Ascending aorta (tissue), 2 donors: ENCODE measurements at regions not wholly inside any gene's neighbourhood (a gene's known extent, or its start where the extent isn't known, plus 50 kb on each side); places are given as distances from the start of the nearest gene placed in this dataset.
A peak's percentile ranks its signal among the peaks of the same experiment; 100 is the strongest.

Experiments used
- DNase-seq, 2 donors: peaks; one replicate each; pipeline ENCODE4 v3.0.0-alpha.2; 2019; ENCODE audit warnings: low spot score in 2 of 2
- H3K27ac ChIP-seq, 2 donors: fragments of 200-600 bp; sonication (generic); one replicate each; pipeline ENCODE4 v1.5.1; 2016 to 2017; ENCODE audit warnings: mild to moderate bottlenecking in 1 of 2
- H3K27me3 ChIP-seq: fragments of 200-600 bp; sonication (generic); one replicate; pipeline ENCODE4 v1.5.1; 2017
- H3K36me3 ChIP-seq, 2 donors: fragments of 200-600 bp; sonication (generic); one replicate each; pipeline ENCODE4 v1.5.1; 2016
- H3K4me1 ChIP-seq, 2 donors: fragments of 200-600 bp; sonication (generic); one replicate each; pipeline ENCODE4 v1.5.1; 2016 to 2017; ENCODE audit warnings: mild to moderate bottlenecking in 1 of 2
- H3K4me3 ChIP-seq, 2 donors: fragments of 200-600 bp; sonication (generic); one replicate each; pipeline ENCODE4 v1.5.1; 2016 to 2017; ENCODE audit warnings: mild to moderate bottlenecking in 1 of 2
- H3K9me3 ChIP-seq, 2 donors: fragments of 200-600 bp; sonication (generic); one replicate each; pipeline ENCODE4 v1.5.1; 2016
- intact Hi-C: fragments of 100-400 bp; cut with DNase I; formaldehyde crosslinking; loops from one replicate; pipeline ENCODE4 v1.15.1; 2023
- TF ChIP-seq, protein P1 (sequence below), 3 experiments: fragments of 200-600 bp in 2 of 3; fragments of 450-650 bp in 1 of 3; sonication (generic) in 2 of 3; IDR thresholded peaks; one replicate each; pipeline ENCODE4 v1.5.1; 2016 to 2019; ENCODE audit warnings: antibody characterized with exemption in 3 of 3, mild to moderate bottlenecking in 1 of 3, moderate library complexity in 1 of 3

DNA sequence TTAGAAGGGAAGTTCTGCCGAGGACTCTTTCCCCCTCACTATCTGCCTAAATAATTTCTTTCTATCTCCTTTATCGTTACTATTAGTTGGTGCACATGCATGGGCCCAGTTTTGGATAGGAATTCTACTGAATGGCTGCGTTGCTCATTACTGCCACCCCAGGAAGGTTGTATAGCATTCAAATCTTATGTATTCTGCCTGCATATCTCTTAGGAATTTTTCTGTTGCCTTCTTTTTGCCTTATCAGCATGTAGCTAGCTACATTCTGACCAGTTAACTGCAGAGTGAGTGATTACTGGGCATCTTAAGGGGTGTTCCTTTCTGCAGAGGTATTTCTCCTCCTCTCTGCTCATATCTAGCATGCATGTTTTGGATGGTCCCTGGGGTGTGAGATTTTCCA, 239.6 kb downstream of the TDRD15 start:
- intact Hi-C loops = no loop called here
- no peak overlapping the region for H3K27ac ChIP-seq
- no peaks in the 10 kb centered on the region for H3K36me3 ChIP-seq
- TF ChIP-seq, protein P1, sequence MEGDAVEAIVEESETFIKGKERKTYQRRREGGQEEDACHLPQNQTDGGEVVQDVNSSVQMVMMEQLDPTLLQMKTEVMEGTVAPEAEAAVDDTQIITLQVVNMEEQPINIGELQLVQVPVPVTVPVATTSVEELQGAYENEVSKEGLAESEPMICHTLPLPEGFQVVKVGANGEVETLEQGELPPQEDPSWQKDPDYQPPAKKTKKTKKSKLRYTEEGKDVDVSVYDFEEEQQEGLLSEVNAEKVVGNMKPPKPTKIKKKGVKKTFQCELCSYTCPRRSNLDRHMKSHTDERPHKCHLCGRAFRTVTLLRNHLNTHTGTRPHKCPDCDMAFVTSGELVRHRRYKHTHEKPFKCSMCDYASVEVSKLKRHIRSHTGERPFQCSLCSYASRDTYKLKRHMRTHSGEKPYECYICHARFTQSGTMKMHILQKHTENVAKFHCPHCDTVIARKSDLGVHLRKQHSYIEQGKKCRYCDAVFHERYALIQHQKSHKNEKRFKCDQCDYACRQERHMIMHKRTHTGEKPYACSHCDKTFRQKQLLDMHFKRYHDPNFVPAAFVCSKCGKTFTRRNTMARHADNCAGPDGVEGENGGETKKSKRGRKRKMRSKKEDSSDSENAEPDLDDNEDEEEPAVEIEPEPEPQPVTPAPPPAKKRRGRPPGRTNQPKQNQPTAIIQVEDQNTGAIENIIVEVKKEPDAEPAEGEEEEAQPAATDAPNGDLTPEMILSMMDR (IDR thresholded peaks at IDR 0.05) = no peak
- no peaks in the 10 kb centered on the region for H3K4me1 ChIP-seq
- H3K4me3 ChIP-seq = no peak overlapping the region
- H3K9me3 ChIP-seq = no peaks in the 10 kb centered on the region
- no peaks in the 10 kb centered on the region for H3K27me3 ChIP-seq
- no peak for DNase-seq

DNA sequence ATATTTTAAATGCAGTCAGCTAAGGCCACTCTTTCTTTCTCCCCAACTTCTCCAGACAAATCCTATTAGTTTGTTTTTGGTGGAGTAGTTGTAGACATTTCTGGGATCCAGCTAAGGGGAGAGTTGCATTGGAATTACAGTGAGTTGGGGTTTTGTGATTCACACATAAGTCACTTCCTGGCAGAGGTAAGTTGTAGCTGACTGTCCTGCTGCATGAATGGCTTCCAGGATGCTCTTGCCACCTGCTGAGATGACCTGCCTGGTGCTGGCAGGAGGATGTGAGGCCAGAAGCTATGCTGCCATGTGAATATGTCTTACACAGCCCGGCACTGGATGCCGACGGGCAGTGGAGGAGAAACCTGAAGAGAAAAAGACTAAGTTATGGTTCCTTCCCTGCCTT, 243.7 kb downstream of the TDRD15 start:
- Histone ChIP-seq H3K36me3 (no peaks in the 10 kb centered on the region), H3K4me1 (no peaks in the 10 kb centered on the region), H3K4me3 (no peak overlapping the region), H3K27ac (no peak overlapping the region), H3K9me3 (no peaks in the 10 kb centered on the region), H3K27me3 (no peaks in the 10 kb centered on the region)
- DNase-seq = no peak
- intact Hi-C loops = no loop called here
- TF ChIP-seq, protein P1 (IDR thresholded peaks at IDR 0.05) = no peak

DNA sequence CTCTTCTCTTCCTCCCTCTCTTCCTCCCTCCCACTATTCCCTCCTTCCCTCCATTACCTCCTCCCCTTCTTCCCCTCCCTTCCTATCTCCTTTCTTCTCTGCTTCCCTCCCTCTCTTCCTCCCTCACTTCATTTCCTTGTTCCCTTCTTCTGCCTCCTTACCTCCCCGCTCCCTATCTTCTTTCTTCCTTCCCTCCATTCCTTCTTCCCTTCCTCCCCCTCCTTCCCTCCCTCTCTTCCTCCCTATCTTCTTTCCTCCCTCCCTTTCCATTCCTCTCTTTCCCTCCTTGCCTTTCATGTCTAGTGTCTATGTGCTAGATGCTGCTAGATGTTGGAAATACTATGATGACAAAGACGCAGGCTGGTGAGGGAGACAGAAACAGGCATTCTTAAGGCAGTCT, 246.0 kb downstream of the TDRD15 start:
- Histone ChIP-seq H3K4me1 (no peaks in the 10 kb centered on the region), H3K27me3 (no peaks in the 10 kb centered on the region), H3K9me3 (no peaks in the 10 kb centered on the region), H3K36me3 (no peaks in the 10 kb centered on the region), H3K4me3 (no peak overlapping the region), H3K27ac (no peak overlapping the region)
- no peak for DNase-seq
- intact Hi-C loops = no loop called here
- TF ChIP-seq, protein P1 (IDR thresholded peaks at IDR 0.05) = no peak

DNA sequence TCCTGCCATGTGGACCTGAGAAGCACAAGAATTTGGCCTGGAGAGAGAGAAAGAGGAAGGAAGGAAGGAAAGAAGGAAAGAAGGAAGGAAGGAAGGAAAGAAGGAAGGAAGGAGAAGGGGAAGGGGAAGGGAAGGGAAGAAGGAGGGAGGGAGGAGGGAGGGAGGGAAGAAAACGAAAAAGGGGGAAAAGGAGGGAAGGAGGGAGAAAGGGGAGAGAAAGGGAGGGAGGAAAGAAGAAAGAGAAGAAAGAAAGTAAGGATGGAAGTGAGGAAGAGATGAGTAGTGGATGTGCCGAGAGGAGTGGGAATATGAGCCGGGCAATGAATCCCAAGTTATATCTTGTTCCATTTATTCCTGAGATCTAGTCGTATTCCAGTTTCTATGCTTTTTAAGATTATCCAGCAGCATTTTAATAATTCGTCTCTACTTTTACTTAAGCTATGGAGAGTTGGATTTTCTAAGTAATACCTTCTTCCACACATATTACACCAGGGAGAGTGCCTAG, 247.8 kb downstream of the TDRD15 start:
- H3K27ac ChIP-seq = no peak overlapping the region
- H3K36me3 ChIP-seq = no peaks in the 10 kb centered on the region
- no peak overlapping the region for H3K4me3 ChIP-seq
- H3K27me3 ChIP-seq = no peaks in the 10 kb centered on the region
- TF ChIP-seq, protein P1 (IDR thresholded peaks at IDR 0.05) = no peak
- intact Hi-C loops = no loop called here
- H3K4me1 ChIP-seq = no peaks in the 10 kb centered on the region
- no peak for DNase-seq
- no peaks in the 10 kb centered on the region for H3K9me3 ChIP-seq

DNA sequence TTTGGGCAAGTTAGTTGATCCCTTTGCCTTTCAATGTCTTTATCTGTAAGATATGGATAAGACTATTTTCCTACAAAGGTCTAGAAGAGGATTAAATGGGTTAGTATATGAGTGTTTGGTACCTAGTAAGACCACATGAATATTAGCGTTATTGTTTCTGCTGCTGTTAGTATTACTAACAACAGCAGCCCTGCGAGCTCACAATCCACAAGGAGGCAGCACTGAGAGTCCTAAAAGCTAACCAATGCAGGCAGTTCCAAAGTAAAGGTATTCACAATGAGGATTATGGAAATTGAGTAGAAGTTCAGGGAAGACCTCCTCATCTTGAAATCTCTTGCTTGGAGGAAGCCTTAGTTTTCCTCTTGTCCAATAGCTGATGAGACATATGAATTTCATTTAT, 248.9 kb downstream of the TDRD15 start:
- no peaks in the 10 kb centered on the region for H3K27me3 ChIP-seq
- TF ChIP-seq, protein P1 (IDR thresholded peaks at IDR 0.05) = peak in 1 of 3 experiments; percentile 25
- H3K27ac ChIP-seq = no peak overlapping the region
- H3K9me3 ChIP-seq = no peaks in the 10 kb centered on the region
- DNase-seq = no peak
- intact Hi-C loops = no loop called here
- H3K4me1 ChIP-seq = no peaks in the 10 kb centered on the region
- no peaks in the 10 kb centered on the region for H3K36me3 ChIP-seq
- H3K4me3 ChIP-seq = no peak overlapping the region

DNA sequence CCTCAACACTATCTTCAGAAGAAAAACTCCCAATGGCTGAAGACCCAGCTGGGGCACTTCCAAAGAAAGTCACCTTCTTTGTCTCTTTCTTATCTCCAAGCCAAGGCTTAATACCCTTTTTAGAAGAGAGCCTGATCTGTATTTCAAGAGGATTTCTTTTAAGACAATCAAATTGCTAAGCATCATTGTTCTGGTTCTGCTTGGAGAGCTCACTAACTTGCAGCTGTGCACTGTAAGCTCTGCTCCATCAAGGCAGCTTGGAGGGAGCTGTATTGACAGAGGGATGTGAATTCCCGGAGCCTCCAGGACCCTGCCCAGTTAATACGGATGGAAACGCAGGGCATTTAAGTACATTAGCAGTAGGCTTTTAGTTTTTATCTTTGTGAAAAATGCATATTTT, 253.1 kb downstream of the TDRD15 start:
- intact Hi-C loops = no loop called here
- Histone ChIP-seq H3K4me3 (no peak overlapping the region), H3K27me3 (no peaks in the 10 kb centered on the region), H3K4me1 (no peaks in the 10 kb centered on the region), H3K27ac (no peak overlapping the region), H3K36me3 (no peaks in the 10 kb centered on the region), H3K9me3 (no peaks in the 10 kb centered on the region)
- no peak for DNase-seq
- TF ChIP-seq, protein P1 (IDR thresholded peaks at IDR 0.05) = no peak
